HG02973 (cell line): ENCODE measurements at regions not wholly inside any gene's neighbourhood (a gene's known extent, or its start where the extent isn't known, plus 50 kb on each side); places are given as distances from the start of the nearest gene placed in this dataset.
"Not testable (repeated sequence)": the region's sequence is repeated elsewhere in the genome, so short reads cannot be mapped to it uniquely, and the experiment has no call there.

Source experiments
- ATAC-seq: cut with Tn5 transposase; IDR thresholded peaks from one replicate; pipeline ENCODE4 v1.9.1; 2021; ENCODE audit warnings: moderate library complexity; ENCODE audit not compliant: unreplicated experiment

GRCh38 chr4:179353786-179354185 is 1911.5 kb upstream of the AGA start:
- ATAC-seq = no peak

GRCh38 chr4:179361978-179362486 is 1919.8 kb upstream of the AGA start:
- no peak for ATAC-seq

GRCh38 chr4:179365932-179366331 is 1923.7 kb upstream of the AGA start:
- ATAC-seq = not testable (repeated sequence)

GRCh38 chr4:179372242-179372641 is 1930.0 kb upstream of the AGA start:
- ATAC-seq = no peak

- no peak for ATAC-seq
Observed at GRCh38 chr4:179372746-179373145, 1930.5 kb upstream of the AGA start.

GRCh38 chr4:179378847-179379246 is 1936.6 kb upstream of the AGA start:
- not testable (repeated sequence) for ATAC-seq

- ATAC-seq = no peak
Observed at GRCh38 chr4:179392787-179393186, 1950.5 kb upstream of the AGA start.

GRCh38 chr4:179398414-179398813 is 1956.2 kb upstream of the AGA start:
- ATAC-seq = no peak

- ATAC-seq = no peak
Observed at GRCh38 chr4:179399054-179399782, 1957.0 kb upstream of the AGA start.

GRCh38 chr4:179415037-179415846 is 1973.0 kb upstream of the AGA start:
- ATAC-seq = no peak

- no peak for ATAC-seq
Observed at GRCh38 chr4:179415847-179416223, 1973.6 kb upstream of the AGA start.

- no peak for ATAC-seq
Observed at GRCh38 chr4:179417357-179417756, 1975.1 kb upstream of the AGA start.

GRCh38 chr4:179437962-179438361 is 1995.7 kb upstream of the AGA start:
- ATAC-seq = no peak

- no peak for ATAC-seq
Observed at GRCh38 chr4:179441596-179441995, 1999.4 kb upstream of the AGA start.

GRCh38 chr4:179447308-179447707 is 2005.1 kb upstream of the AGA start:
- ATAC-seq = no peak

GRCh38 chr4:179465131-179465797 is 2023.0 kb upstream of the AGA start:
- ATAC-seq = no peak

- no peak for ATAC-seq
Observed at GRCh38 chr4:179467878-179468277, 2025.6 kb upstream of the AGA start.

GRCh38 chr4:179472164-179472563 is 2029.9 kb upstream of the AGA start:
- no peak for ATAC-seq

- ATAC-seq = no peak
Observed at GRCh38 chr4:179478608-179479007, 2036.4 kb upstream of the AGA start.

GRCh38 chr4:179485781-179486180 is 2043.5 kb upstream of the AGA start:
- ATAC-seq = no peak

GRCh38 chr4:179486570-179487335 is 2044.5 kb upstream of the AGA start:
- ATAC-seq = no peak
